A549 (cell line): ENCODE measurements at regions not wholly inside any gene's neighbourhood (a gene's known extent, or its start where the extent isn't known, plus 50 kb on each side); places are given as distances from the start of the nearest gene placed in this dataset.
"Not testable (repeated sequence)": the region's sequence is repeated elsewhere in the genome, so short reads cannot be mapped to it uniquely, and the experiment has no call there.

Source experiments
- CHD4 ChIP-seq: fragments of 200-600 bp; sonication (generic); IDR thresholded peaks from 2 replicates; pipeline ENCODE4 v1.6.1; 2016; ENCODE audit warnings: antibody characterized with exemption, mild to moderate bottlenecking, borderline replicate concordance
- CTCF ChIP-seq: fragments of >200 bp; sonication (Bioruptor Twin); formaldehyde crosslinking; IDR thresholded peaks from 3 replicates; pipeline ENCODE4 v1.5.1; 2016
- EP300 ChIP-seq, 2 experiments: fragments of >200 bp; sonication (Bioruptor Twin); formaldehyde crosslinking; IDR thresholded peaks; 2 replicates in 1 of 2; 3 replicates in 1 of 2; pipeline ENCODE4 v1.6.1; 2016 to 2017
- ESRRA ChIP-seq: fragments of 150-350 bp; IDR thresholded peaks from 2 replicates; pipeline ENCODE4 v1.6.1; 2014; ENCODE audit warnings: mild to moderate bottlenecking, low read length, borderline replicate concordance
- MAFK ChIP-seq: fragments of 450-650 bp; IDR thresholded peaks from 2 replicates; pipeline ENCODE4 v1.6.1; 2014; ENCODE audit not compliant: partially characterized antibody
- MYC ChIP-seq: IDR thresholded peaks from 2 replicates; pipeline ENCODE4 v1.6.1; 2012; ENCODE audit warnings: mild to moderate bottlenecking, inconsistent platforms, low read length, improper control_type of control experiment, borderline replicate concordance
- POLR2A ChIP-seq: IDR thresholded peaks from 2 replicates; pipeline ENCODE4 v1.6.1; 2012; ENCODE audit warnings: mild to moderate bottlenecking, low read length
- TF ChIP-seq, protein P1 (sequence below): fragments of 200-600 bp; sonication (generic); IDR thresholded peaks from 2 replicates; pipeline ENCODE4 v1.6.1; 2016; ENCODE audit warnings: antibody characterized with exemption, mild to moderate bottlenecking, moderate library complexity
- TF ChIP-seq, protein P2 (sequence below): IDR thresholded peaks from 2 replicates; pipeline ENCODE4 v1.6.1; 2012

DNA sequence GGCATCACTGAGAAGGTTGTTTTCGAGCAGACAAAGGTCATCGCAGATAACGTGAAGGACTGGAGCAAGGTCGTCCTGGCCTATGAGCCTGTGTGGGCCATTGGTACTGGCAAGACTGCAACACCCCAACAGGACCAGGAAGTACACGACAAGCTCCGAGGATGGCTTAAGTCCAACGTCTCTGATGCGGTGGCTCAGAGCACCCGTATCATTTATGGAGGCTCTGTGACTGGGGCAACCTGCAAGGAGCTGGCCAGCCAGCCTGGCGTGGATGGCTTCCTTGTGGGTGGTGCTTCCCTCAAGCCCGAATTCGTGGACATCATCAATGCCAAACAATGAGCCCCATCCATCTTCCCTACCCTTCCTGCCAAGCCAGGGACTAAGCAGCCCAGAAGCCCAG, 167.1 kb upstream of the ST6GALNAC5 start:
- TF ChIP-seq MAFK; CTCF; MYC; EP300 (IDR thresholded peaks at IDR 0.05); POLR2A; CHD4; ESRRA: not testable (repeated sequence)
- TF ChIP-seq, protein P1, sequence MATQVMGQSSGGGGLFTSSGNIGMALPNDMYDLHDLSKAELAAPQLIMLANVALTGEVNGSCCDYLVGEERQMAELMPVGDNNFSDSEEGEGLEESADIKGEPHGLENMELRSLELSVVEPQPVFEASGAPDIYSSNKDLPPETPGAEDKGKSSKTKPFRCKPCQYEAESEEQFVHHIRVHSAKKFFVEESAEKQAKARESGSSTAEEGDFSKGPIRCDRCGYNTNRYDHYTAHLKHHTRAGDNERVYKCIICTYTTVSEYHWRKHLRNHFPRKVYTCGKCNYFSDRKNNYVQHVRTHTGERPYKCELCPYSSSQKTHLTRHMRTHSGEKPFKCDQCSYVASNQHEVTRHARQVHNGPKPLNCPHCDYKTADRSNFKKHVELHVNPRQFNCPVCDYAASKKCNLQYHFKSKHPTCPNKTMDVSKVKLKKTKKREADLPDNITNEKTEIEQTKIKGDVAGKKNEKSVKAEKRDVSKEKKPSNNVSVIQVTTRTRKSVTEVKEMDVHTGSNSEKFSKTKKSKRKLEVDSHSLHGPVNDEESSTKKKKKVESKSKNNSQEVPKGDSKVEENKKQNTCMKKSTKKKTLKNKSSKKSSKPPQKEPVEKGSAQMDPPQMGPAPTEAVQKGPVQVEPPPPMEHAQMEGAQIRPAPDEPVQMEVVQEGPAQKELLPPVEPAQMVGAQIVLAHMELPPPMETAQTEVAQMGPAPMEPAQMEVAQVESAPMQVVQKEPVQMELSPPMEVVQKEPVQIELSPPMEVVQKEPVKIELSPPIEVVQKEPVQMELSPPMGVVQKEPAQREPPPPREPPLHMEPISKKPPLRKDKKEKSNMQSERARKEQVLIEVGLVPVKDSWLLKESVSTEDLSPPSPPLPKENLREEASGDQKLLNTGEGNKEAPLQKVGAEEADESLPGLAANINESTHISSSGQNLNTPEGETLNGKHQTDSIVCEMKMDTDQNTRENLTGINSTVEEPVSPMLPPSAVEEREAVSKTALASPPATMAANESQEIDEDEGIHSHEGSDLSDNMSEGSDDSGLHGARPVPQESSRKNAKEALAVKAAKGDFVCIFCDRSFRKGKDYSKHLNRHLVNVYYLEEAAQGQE, result not testable (repeated sequence)
- TF ChIP-seq, protein P2, sequence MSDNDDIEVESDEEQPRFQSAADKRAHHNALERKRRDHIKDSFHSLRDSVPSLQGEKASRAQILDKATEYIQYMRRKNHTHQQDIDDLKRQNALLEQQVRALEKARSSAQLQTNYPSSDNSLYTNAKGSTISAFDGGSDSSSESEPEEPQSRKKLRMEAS, result not testable (repeated sequence)
